ENCODE measurements at regions not wholly inside any gene's neighbourhood (a gene's known extent, or its start where the extent isn't known, plus 50 kb on each side); places are given as distances from the start of the nearest gene placed in this dataset.

DNA sequence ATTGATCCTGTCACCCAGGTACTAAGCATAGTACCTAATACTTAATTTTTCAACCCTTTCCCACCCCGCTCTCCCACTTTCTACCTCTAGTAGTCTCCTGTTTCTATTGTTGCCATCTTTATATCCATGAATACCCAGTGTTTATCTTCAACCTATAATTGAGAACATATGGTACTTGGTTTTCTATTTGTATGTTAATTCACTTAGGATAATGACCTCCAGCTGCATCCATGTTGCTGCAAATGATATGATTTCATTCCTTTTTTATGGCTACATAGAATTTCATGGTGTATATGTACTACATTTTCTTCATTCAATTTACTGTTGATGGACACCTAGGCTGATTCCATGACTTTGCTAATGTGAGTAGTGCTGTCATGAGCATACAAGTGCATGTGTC, 547.3 kb upstream of the NOVA1 start:
- TF ChIP-seq SP1 (IDR thresholded peaks at IDR 0.05) (no peak), HDGF (IDR thresholded peaks at IDR 0.05; ENCODE audit: borderline replicate concordance) (no peak), BHLHE40 (IDR thresholded peaks at IDR 0.05; ENCODE audit: borderline replicate concordance) (no peak), PKNOX1 (IDR thresholded peaks at IDR 0.05) (no peak), FOXA1 (IDR thresholded peaks at IDR 0.05) (no peak), FOXK2 (IDR thresholded peaks at IDR 0.05) (no peak), SUZ12 (IDR thresholded peaks at IDR 0.05) (no peak), ELF4 (IDR thresholded peaks at IDR 0.05) (no peak), ARNT (IDR thresholded peaks at IDR 0.05) (no peak), CTBP1 (IDR thresholded peaks at IDR 0.05; ENCODE audit: borderline replicate concordance) (no peak)

Measured in HEK293T (cell line).